GM08714 (cell line): ENCODE measurements at regions not wholly inside any gene's neighbourhood (a gene's known extent, or its start where the extent isn't known, plus 50 kb on each side); places are given as distances from the start of the nearest gene placed in this dataset.

Source experiments
- H3K4me3 ChIP-seq: fragments of 200-500 bp; sonication (Bioruptor generic); 2 replicates; pipeline ENCODE4 v1.5.1; 2014; ENCODE audit warnings: mild to moderate bottlenecking, low read length, inconsistent platforms
- ZNF274 ChIP-seq: IDR thresholded peaks from 2 replicates; pipeline ENCODE4 v1.6.1; 2012; ENCODE audit warnings: mild to moderate bottlenecking, low read depth, low read length

DNA sequence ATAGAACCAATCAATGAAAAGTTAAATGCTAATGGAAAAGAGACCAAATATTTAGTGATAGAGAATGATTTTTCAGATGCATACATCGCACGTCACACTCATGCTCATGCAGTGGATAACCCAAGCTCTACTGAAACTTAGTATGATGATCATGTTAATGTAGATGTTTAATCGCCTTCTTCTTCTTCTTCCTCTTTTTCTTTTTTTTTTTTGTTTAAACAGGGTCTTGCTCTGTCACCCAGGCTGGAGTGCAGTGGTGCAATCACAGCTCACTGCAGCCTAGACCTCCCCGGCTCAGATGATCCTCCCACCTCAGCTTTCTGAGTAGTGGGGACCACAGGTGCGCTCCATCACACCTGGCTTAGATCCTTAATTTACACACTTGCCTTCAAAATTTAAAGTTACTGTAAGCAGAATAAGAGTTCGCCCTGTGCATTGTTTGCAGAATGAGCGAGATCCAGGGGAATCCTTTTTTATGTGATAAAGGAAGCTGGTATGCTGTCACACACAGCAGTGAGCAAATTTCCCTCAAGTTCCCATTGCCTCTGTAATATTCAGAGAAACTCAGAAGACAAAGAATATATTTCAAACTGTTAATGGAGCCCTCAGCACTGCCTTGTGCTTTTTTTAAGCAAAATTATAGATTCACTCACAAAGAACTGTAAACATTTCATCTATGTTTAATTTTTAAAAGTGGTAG, 194.2 kb upstream of the SGK1 start:
- no peak for TF ChIP-seq ZNF274
- H3K4me3 ChIP-seq: no peak overlapping the region

- no peak for TF ChIP-seq ZNF274
- H3K4me3 ChIP-seq: no peak overlapping the region
Observed at GRCh38 chr6:134510920-134511319, 193.0 kb upstream of the SGK1 start.

- H3K4me3 ChIP-seq: no peak overlapping the region
- TF ChIP-seq ZNF274: no peak
Observed at GRCh38 chr6:134510142-134510541, 192.2 kb upstream of the SGK1 start.

DNA sequence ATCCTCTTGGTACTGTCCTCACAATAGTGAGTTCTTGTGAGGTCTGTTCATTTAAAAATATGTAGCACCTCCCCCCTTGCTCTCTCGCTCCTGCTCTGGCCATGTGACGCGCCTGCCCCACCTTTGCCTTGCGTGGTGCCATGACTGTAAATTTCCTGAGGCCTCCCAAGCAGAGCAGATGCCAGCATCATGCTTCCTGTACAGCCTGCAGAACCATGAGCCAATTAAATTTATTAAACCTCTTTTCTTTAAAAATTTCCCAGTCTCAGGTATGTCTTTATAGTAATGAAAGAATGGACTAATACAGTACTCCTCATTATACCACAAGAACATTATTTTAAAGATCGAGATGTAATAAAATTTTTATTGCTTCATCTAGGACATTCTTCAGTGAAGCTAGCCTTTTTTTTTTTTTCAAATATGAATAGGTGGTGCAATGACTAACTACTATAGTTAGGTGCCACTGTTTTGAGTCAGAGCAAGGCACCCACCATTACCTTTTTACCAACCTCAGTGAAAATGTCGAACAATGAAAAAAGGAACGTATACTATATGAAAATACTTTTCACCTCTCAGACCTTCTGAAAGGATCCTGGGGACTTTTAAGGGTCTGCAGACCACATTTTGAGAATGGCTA, 191.1 kb upstream of the SGK1 start:
- no peak for TF ChIP-seq ZNF274
- H3K4me3 ChIP-seq: no peak overlapping the region

- TF ChIP-seq ZNF274: no peak
- no peak overlapping the region for H3K4me3 ChIP-seq
Observed at GRCh38 chr6:134506162-134506561, 188.2 kb upstream of the SGK1 start.

DNA sequence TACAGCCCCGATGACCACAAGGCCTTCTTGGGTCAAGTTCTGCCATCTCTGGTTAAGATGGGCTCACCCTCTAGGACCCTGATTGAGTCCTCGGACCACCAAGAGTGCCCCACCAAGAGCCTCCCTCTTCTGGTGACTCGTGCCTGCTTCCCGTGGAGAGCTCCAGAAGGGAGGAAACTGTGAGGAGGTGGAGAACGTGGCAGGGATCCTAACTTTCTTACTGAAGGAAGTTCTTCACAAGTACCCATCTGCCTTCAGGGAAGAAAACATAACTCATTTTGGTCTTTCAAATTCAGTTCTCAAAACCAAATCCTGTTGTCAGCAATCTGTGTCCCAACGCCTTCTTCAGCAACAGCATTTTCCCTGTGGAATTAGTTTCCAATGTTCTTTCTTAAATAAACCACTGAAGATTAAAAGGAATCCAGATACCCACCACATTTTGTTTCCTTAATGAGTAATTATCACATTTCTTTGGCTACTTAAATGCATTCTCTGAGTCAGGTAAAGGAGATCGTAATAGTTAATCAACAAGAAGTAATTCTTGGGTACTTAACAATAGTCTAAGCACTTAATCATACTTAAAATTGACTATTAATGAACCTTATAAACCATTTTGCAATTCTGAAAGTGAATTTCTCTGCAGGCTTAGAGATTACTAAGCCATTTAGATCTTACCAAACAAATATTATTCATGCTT, 185.8 kb upstream of the SGK1 start:
- no peak overlapping the region for H3K4me3 ChIP-seq
- no peak for TF ChIP-seq ZNF274

GRCh38 chr6:134502614-134503549, 185.0 kb upstream of the SGK1 start:
- no peak for TF ChIP-seq ZNF274
- no peak overlapping the region for H3K4me3 ChIP-seq

- H3K4me3 ChIP-seq: no peak overlapping the region
- TF ChIP-seq ZNF274: no peak
Observed at GRCh38 chr6:134495890-134496248, 178.0 kb upstream of the SGK1 start.

GRCh38 chr6:134495203-134495889, 177.4 kb upstream of the SGK1 start:
- TF ChIP-seq ZNF274: no peak

GRCh38 chr6:134493789-134494188, 175.9 kb upstream of the SGK1 start:
- no peak for TF ChIP-seq ZNF274
- H3K4me3 ChIP-seq: no peak overlapping the region

More at GRCh38 chr6:134495203-134495889, 177.4 kb upstream of the SGK1 start:
- H3K4me3 ChIP-seq: no peak overlapping the region

GRCh38 chr6:134491477-134491876, 173.6 kb upstream of the SGK1 start:
- no peak for TF ChIP-seq ZNF274
- no peak overlapping the region for H3K4me3 ChIP-seq

- TF ChIP-seq ZNF274: no peak
- no peak overlapping the region for H3K4me3 ChIP-seq
Observed at GRCh38 chr6:134482593-134483270, 164.8 kb upstream of the SGK1 start.

DNA sequence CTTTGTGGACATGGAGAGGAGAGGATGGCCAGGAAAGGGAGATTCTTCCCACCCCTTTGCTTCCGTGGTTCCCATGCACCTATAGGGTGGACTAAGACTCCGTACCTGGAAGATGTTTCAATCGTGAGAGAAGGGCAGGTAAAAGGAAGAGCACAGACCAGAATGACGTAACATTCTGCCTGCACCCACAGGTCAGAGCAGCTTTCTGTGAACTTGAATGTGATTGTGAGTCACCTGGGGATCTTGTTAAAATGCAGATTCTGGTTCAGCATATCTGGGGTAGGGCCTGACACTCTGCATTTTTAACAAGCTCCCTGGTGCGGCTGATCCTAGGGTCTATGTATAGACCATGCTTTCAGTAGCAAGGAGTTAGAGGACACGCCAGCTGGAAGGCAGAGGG, 164.1 kb upstream of the SGK1 start:
- no peak overlapping the region for H3K4me3 ChIP-seq
- no peak for TF ChIP-seq ZNF274

GRCh38 chr6:134480593-134480992, 162.7 kb upstream of the SGK1 start:
- no peak overlapping the region for H3K4me3 ChIP-seq
- TF ChIP-seq ZNF274: no peak
